ENCODE measurements at regions not wholly inside any gene's neighbourhood (a gene's known extent, or its start where the extent isn't known, plus 50 kb on each side); places are given as distances from the start of the nearest gene placed in this dataset.
A peak's percentile ranks its signal among the peaks of the same experiment; 100 is the strongest.
"Not testable (repeated sequence)": the region's sequence is repeated elsewhere in the genome, so short reads cannot be mapped to it uniquely, and the experiment has no call there.

GRCh38 chr7:148500978-148501377 lies 89.6 kb upstream of the C7orf33 start:
- TF ChIP-seq POLR2A (IDR thresholded peaks at IDR 0.05) (no peak), CTCF (IDR thresholded peaks at IDR 0.05) (no peak)
- WGBS, 2 donors: 38 to 54% methylated on average over 8 to 9 of the region's 9 CpGs
- Histone ChIP-seq H3K27me3 (peaks cover 0 to 28% (median 0%) of the 10 kb centered on the region in 4 donors), H3K9me3 (no peaks in the 10 kb centered on the region), H3K4me3 (peak overlapping the region in 1 of 4 donors; percentile 47), H3K4me1 (peaks cover 0 to 14% (median 0%) of the 10 kb centered on the region in 3 donors), H3K27ac (no peak overlapping the region), H3K36me3 (no peaks in the 10 kb centered on the region)
- DNase-seq: no peak
- intact Hi-C loops (cut with DNase I): no loop called here

- DNase-seq: no peak
- intact Hi-C loops (cut with DNase I): no loop called here
Measured at GRCh38 chr7:148503900-148504487, 86.6 kb upstream of the C7orf33 start.

GRCh38 chr7:148505645-148506375 lies 84.8 kb upstream of the C7orf33 start:
- Histone ChIP-seq H3K9me3 (no peaks in the 10 kb centered on the region), H3K27ac (no peak overlapping the region), H3K27me3 (peaks cover 0 to 13% (median 0%) of the 10 kb centered on the region in 4 donors), H3K4me1 (peaks cover 0 to 14% (median 0%) of the 10 kb centered on the region in 3 donors), H3K36me3 (no peaks in the 10 kb centered on the region), H3K4me3 (no peak overlapping the region)
- TF ChIP-seq POLR2A (IDR thresholded peaks at IDR 0.05): no peak
- TF ChIP-seq CTCF (IDR thresholded peaks at IDR 0.05): no peak
- DNase-seq: no peak
- intact Hi-C loops (cut with DNase I): loop anchor here (5.0 kb wide), 1 partner anchor 461 kb away; no protein-coding TSS in a partner anchor
- WGBS, 2 donors: 56% methylated on average over 6 of the region's 7 CpGs

More at GRCh38 chr7:148503900-148504487, 86.6 kb upstream of the C7orf33 start:
- Histone ChIP-seq H3K27me3 (peaks cover 0 to 28% (median 0%) of the 10 kb centered on the region in 4 donors), H3K9me3 (no peaks in the 10 kb centered on the region), H3K36me3 (no peaks in the 10 kb centered on the region), H3K4me3 (no peak overlapping the region), H3K27ac (no peak overlapping the region), H3K4me1 (peaks cover 0 to 14% (median 0%) of the 10 kb centered on the region in 3 donors)
- TF ChIP-seq POLR2A (IDR thresholded peaks at IDR 0.05) (no peak), CTCF (IDR thresholded peaks at IDR 0.05) (peak in 5 of 6 experiments; percentile 37 to 83 (median 76))
- WGBS, 2 donors: 27 to 35% methylated on average over 3 of the region's 3 CpGs

- not testable (repeated sequence) for H3K4me3 ChIP-seq, H3K9me3 ChIP-seq, H3K4me1 ChIP-seq, H3K27me3 ChIP-seq, H3K27ac ChIP-seq, DNase-seq, H3K36me3 ChIP-seq
- intact Hi-C loops (cut with DNase I): loop anchor here (5.0 kb wide), 1 partner anchor 460 kb away; no protein-coding TSS in a partner anchor
- WGBS, 2 donors: 58 to 76% methylated on average over 7 of the region's 7 CpGs
Measured at GRCh38 chr7:148507064-148507573, 83.4 kb upstream of the C7orf33 start.

GRCh38 chr7:148507787-148508186 lies 82.8 kb upstream of the C7orf33 start:
- no peak for TF ChIP-seq POLR2A (IDR thresholded peaks at IDR 0.05)
- TF ChIP-seq CTCF (IDR thresholded peaks at IDR 0.05): no peak
- H3K27ac ChIP-seq: no peak overlapping the region
- no peaks in the 10 kb centered on the region for H3K4me1 ChIP-seq
- DNase-seq: no peak
- H3K36me3 ChIP-seq: no peaks in the 10 kb centered on the region
- H3K27me3 ChIP-seq: peaks cover 0 to 3% (median 0%) of the 10 kb centered on the region in 4 donors
- 74 to 80% methylated on average over 7 of the region's 7 CpGs for WGBS, 2 donors
- H3K4me3 ChIP-seq: no peak overlapping the region
- intact Hi-C loops (cut with DNase I): loop anchor here (5.0 kb wide), 1 partner anchor 460 kb away; no protein-coding TSS in a partner anchor
- H3K9me3 ChIP-seq: no peaks in the 10 kb centered on the region
